ENCODE measurements at regions not wholly inside any gene's neighbourhood (a gene's known extent, or its start where the extent isn't known, plus 50 kb on each side); places are given as distances from the start of the nearest gene placed in this dataset.
A peak's percentile ranks its signal among the peaks of the same experiment; 100 is the strongest.

DNA sequence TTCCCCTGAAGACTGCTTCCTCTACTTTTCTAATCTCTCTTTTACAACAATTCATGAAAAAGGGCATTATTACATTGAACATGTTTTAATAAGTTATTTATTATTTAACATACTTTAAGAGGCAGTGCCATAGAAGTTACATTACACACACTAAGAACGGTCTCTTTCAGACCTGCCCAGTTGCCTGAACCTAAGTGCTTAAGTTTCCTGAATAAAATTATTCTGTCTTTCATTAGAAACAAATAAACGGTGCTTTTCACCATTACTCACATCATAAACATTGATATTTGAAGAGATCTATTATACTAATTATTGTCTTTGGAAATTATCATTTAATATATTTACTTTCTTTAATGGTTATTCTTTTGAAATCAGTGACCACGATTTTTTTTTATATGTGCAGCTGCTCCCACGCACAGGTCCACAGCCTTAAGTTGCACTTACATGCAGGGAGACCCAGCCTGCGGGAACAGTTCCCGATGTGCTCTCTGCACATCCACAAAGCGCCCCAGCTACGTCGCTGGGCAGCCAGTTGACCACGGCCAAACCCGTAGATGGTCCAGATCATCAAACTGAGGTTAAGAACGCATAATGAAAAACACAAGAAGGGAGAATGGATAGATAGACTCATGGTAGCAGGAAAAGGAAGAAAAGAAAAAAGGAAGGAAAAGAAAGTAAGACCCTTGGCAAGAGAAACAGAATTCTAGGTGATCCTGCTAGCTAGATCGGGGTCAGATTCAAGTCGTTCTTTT, 437.0 kb upstream of the MGMT start:
- no peak overlapping the region for H3K27ac ChIP-seq
- H3K36me3 ChIP-seq, result no peaks in the 10 kb centered on the region
- DNase-seq, result no peak
- H3K27me3 ChIP-seq, result no peaks in the 10 kb centered on the region
- H3K4me1 ChIP-seq (ENCODE audit: insufficient read depth), result no peaks in the 10 kb centered on the region
- no peak overlapping the region for H3K4me3 ChIP-seq
- H3K9me3 ChIP-seq, result no peaks in the 10 kb centered on the region
- TF ChIP-seq POLR2A (IDR thresholded peaks at IDR 0.05) (no peak), EP300 (IDR thresholded peaks at IDR 0.05) (no peak)
- TF ChIP-seq, protein P1, sequence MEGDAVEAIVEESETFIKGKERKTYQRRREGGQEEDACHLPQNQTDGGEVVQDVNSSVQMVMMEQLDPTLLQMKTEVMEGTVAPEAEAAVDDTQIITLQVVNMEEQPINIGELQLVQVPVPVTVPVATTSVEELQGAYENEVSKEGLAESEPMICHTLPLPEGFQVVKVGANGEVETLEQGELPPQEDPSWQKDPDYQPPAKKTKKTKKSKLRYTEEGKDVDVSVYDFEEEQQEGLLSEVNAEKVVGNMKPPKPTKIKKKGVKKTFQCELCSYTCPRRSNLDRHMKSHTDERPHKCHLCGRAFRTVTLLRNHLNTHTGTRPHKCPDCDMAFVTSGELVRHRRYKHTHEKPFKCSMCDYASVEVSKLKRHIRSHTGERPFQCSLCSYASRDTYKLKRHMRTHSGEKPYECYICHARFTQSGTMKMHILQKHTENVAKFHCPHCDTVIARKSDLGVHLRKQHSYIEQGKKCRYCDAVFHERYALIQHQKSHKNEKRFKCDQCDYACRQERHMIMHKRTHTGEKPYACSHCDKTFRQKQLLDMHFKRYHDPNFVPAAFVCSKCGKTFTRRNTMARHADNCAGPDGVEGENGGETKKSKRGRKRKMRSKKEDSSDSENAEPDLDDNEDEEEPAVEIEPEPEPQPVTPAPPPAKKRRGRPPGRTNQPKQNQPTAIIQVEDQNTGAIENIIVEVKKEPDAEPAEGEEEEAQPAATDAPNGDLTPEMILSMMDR (IDR thresholded peaks at IDR 0.05), result no peak
- 81 to 90% (median 83%) methylated on average over 14 of the region's 14 CpGs for WGBS, 3 donors
- intact Hi-C loops (cut with DNase I), result loop anchor here in 3 of 4 donors (5.0 to 10.0 kb wide), 3 partner anchors 935 to 945 kb away; partner anchors contain the start of gene EBF3 (in 1 of the 3)

DNA sequence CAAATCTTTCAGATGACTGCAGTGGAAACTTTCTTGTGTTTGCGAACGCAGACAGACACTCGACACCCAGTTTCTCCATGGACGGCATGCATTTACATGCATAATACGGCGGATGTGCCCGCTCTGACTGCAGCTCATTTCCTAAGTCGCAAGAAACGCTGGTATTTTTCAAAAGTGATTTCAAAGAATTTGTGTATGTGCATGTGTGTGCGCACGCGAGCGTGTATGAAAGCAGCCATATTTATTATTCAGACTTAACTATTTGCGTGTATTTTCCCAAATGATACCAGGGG, 436.5 kb upstream of the MGMT start:
- 87 to 92% (median 90%) methylated on average over 14 of the region's 14 CpGs for WGBS, 3 donors
- Histone ChIP-seq H3K4me3 (no peak overlapping the region), H3K27ac (no peak overlapping the region), H3K27me3 (no peaks in the 10 kb centered on the region), H3K36me3 (no peaks in the 10 kb centered on the region), H3K4me1 (ENCODE audit: insufficient read depth) (no peaks in the 10 kb centered on the region), H3K9me3 (no peaks in the 10 kb centered on the region)
- DNase-seq, result no peak
- TF ChIP-seq POLR2A (IDR thresholded peaks at IDR 0.05) (no peak), EP300 (IDR thresholded peaks at IDR 0.05) (no peak)
- TF ChIP-seq, protein P1 (IDR thresholded peaks at IDR 0.05), result no peak
- intact Hi-C loops (cut with DNase I), result loop anchor here in 3 of 4 donors (5.0 to 10.0 kb wide), 3 partner anchors 934 to 944 kb away; partner anchors contain the start of gene EBF3 (in 1 of the 3)

DNA sequence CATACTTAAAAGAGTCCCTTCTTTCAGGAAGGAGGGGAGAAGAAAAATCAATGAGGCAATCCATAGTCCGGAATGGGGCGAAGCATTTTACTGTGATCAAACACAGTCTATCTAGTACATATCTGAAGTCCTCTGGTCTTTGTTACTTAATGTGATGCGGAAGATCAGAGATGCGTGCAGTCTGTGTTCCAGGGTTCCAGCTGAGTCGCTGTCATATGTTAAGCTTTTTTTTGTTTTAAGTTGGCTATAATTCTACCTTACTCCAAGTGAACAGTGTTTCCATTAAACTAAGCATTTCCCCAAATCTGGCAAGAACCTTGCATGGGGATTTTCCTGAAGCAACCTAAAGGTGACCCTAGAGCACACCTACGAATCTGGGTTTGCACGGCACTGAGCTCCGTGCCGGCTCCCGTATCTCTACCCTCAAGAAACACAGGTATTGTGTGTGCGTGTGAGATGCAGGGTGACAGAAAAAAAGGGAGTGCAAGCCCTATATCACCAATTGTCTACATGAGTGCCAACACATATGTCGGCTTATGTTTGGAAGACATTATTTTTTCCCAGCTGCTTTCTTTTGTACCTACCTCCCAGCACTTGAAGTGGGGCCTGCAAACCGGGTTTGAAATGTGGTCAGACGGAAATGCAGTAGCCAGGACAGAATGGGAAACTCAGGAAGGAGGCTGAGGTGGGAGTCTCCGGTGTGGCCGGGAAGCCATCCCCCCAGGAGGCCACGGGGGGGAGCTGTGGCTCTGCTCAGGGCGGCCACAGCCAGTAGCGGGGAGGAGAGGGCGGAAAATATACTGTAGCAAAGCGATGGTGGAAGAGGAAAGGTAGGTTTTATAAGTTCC, 435.8 kb upstream of the MGMT start:
- TF ChIP-seq POLR2A (IDR thresholded peaks at IDR 0.05) (no peak), EP300 (IDR thresholded peaks at IDR 0.05) (no peak)
- TF ChIP-seq, protein P1 (IDR thresholded peaks at IDR 0.05), result peak in 2 of 3 donors; percentile 33 to 39
- Histone ChIP-seq H3K4me3 (no peak overlapping the region), H3K27me3 (no peaks in the 10 kb centered on the region), H3K27ac (no peak overlapping the region), H3K36me3 (no peaks in the 10 kb centered on the region), H3K4me1 (ENCODE audit: insufficient read depth) (no peaks in the 10 kb centered on the region), H3K9me3 (no peaks in the 10 kb centered on the region)
- 38 to 45% (median 39%) methylated on average over 21 of the region's 21 CpGs for WGBS, 3 donors
- intact Hi-C loops (cut with DNase I), result loop anchor here in 3 of 4 donors (5.0 to 10.0 kb wide), 3 partner anchors 934 to 944 kb away; partner anchors contain the start of gene EBF3 (in 1 of the 3)
- peak in 3 of 5 donors; percentile 34 to 61 (median 48) for DNase-seq

- Histone ChIP-seq H3K27ac (no peak overlapping the region), H3K4me3 (no peak overlapping the region), H3K36me3 (no peaks in the 10 kb centered on the region), H3K4me1 (ENCODE audit: insufficient read depth) (no peaks in the 10 kb centered on the region), H3K9me3 (no peaks in the 10 kb centered on the region), H3K27me3 (no peaks in the 10 kb centered on the region)
- WGBS, 3 donors, result 3 to 12% (median 12%) methylated on average over 2 of the region's 2 CpGs
- no peak for DNase-seq
- intact Hi-C loops (cut with DNase I), result loop anchor here in 3 of 4 donors (5.0 to 10.0 kb wide), 3 partner anchors 933 to 943 kb away; partner anchors contain the start of gene EBF3 (in 1 of the 3)
- TF ChIP-seq EP300 (IDR thresholded peaks at IDR 0.05) (no peak), POLR2A (IDR thresholded peaks at IDR 0.05) (no peak)
- TF ChIP-seq, protein P1 (IDR thresholded peaks at IDR 0.05), result no peak
These were observed 435.2 kb upstream of the MGMT start for GRCh38 chr10:129031844-129032150.

Data from ovary (tissue), 7 donors.